Epithelial cell of esophagus (primary cell): ENCODE measurements at regions not wholly inside any gene's neighbourhood (a gene's known extent, or its start where the extent isn't known, plus 50 kb on each side); places are given as distances from the start of the nearest gene placed in this dataset.

ENCODE experiments used
- DNase-seq: peaks from one replicate; pipeline ENCODE4 v3.0.0; 2010; ENCODE audit warnings: low read depth
- H3K4me3 ChIP-seq: 2 replicates; pipeline ENCODE4 v1.5.1; 2011; ENCODE audit warnings: mild to moderate bottlenecking, low read length, control low read depth
- CTCF ChIP-seq: IDR thresholded peaks from 2 replicates; pipeline ENCODE4 v1.5.1; 2011; ENCODE audit warnings: low read depth, mild to moderate bottlenecking, low read length, control low read depth, inconsistent platforms; ENCODE audit not compliant: insufficient read depth; ENCODE audit errors: missing control alignments

GRCh38 chr19:30159636-30160035, 212.5 kb upstream of the ZNF536 start:
- no peak overlapping the region for H3K4me3 ChIP-seq
- no peak for TF ChIP-seq CTCF
- DNase-seq: no peak

- no peak overlapping the region for H3K4me3 ChIP-seq
- TF ChIP-seq CTCF: no peak
- no peak for DNase-seq
Measured at GRCh38 chr19:30160426-30160825, 211.8 kb upstream of the ZNF536 start.

GRCh38 chr19:30161021-30161655, 211.0 kb upstream of the ZNF536 start:
- TF ChIP-seq CTCF: no peak
- no peak overlapping the region for H3K4me3 ChIP-seq
- no peak for DNase-seq

- DNase-seq: no peak
- no peak for TF ChIP-seq CTCF
- H3K4me3 ChIP-seq: no peak overlapping the region
Measured at GRCh38 chr19:30161770-30162169, 210.4 kb upstream of the ZNF536 start.

GRCh38 chr19:30162718-30163117, 209.5 kb upstream of the ZNF536 start:
- no peak for DNase-seq

GRCh38 chr19:30163663-30164062, 208.5 kb upstream of the ZNF536 start:
- DNase-seq: no peak
- H3K4me3 ChIP-seq: no peak overlapping the region
- TF ChIP-seq CTCF: no peak

More at GRCh38 chr19:30162718-30163117, 209.5 kb upstream of the ZNF536 start:
- TF ChIP-seq CTCF: no peak
- H3K4me3 ChIP-seq: no peak overlapping the region

GRCh38 chr19:30165228-30165813, 206.9 kb upstream of the ZNF536 start:
- no peak for DNase-seq
- TF ChIP-seq CTCF: no peak
- no peak overlapping the region for H3K4me3 ChIP-seq
